BE2C (cell line): ENCODE measurements at regions not wholly inside any gene's neighbourhood (a gene's known extent, or its start where the extent isn't known, plus 50 kb on each side); places are given as distances from the start of the nearest gene placed in this dataset.

ENCODE experiments used
- DNase-seq: peaks from one replicate; pipeline ENCODE4 v3.0.0-alpha.2; 2020
- H3K27me3 ChIP-seq: fragments of 250-450 bp; sonication (Bioruptor Pico); 2 replicates; pipeline ENCODE4 v1.5.1; 2020; ENCODE audit warnings: mild to moderate bottlenecking
- H3K36me3 ChIP-seq: fragments of 250-450 bp; sonication (Bioruptor Pico); 2 replicates; pipeline ENCODE4 v1.5.1; 2020; ENCODE audit warnings: mild to moderate bottlenecking
- H3K4me1 ChIP-seq: fragments of 250-450 bp; sonication (Bioruptor Pico); 2 replicates; pipeline ENCODE4 v1.5.1; 2020
- H3K4me3 ChIP-seq: 2 replicates; pipeline ENCODE4 v1.5.1; 2011; ENCODE audit warnings: low read depth, low read length
- H3K9me3 ChIP-seq: fragments of 250-450 bp; sonication (Bioruptor Pico); 2 replicates; pipeline ENCODE4 v1.5.1; 2020
- CTCF ChIP-seq: IDR thresholded peaks from 2 replicates; pipeline ENCODE4 v1.5.1; 2012; ENCODE audit warnings: mild to moderate bottlenecking, low read depth, low read length

GRCh38 chr5:158115468-158115867 lies 256.5 kb upstream of the CLINT1 start:
- H3K36me3 ChIP-seq: no peaks in the 10 kb centered on the region
- peaks cover 4% of the 10 kb centered on the region; the same call in 1 of the 2 replicates for H3K4me1 ChIP-seq
- H3K27me3 ChIP-seq: no peaks in the 10 kb centered on the region
- no peak for TF ChIP-seq CTCF
- no peak overlapping the region for H3K4me3 ChIP-seq
- no peaks in the 10 kb centered on the region for H3K9me3 ChIP-seq
- no peak for DNase-seq

GRCh38 chr5:158108177-158108576 lies 249.2 kb upstream of the CLINT1 start:
- Histone ChIP-seq H3K27me3 (no peaks in the 10 kb centered on the region), H3K9me3 (no peaks in the 10 kb centered on the region), H3K4me3 (no peak overlapping the region), H3K4me1 (peaks cover 4% of the 10 kb centered on the region; the same call in 1 of the 2 replicates), H3K36me3 (no peaks in the 10 kb centered on the region)
- no peak for DNase-seq
- no peak for TF ChIP-seq CTCF

- no peaks in the 10 kb centered on the region for H3K27me3 ChIP-seq
- H3K4me3 ChIP-seq: no peak overlapping the region
- no peaks in the 10 kb centered on the region for H3K9me3 ChIP-seq
- no peak for TF ChIP-seq CTCF
- no peaks in the 10 kb centered on the region for H3K36me3 ChIP-seq
- H3K4me1 ChIP-seq: no peaks in the 10 kb centered on the region
- no peak for DNase-seq
These were observed 241.5 kb upstream of the CLINT1 start for GRCh38 chr5:158100373-158100888.

GRCh38 chr5:158099571-158100105 lies 240.7 kb upstream of the CLINT1 start:
- Histone ChIP-seq H3K27me3 (no peaks in the 10 kb centered on the region), H3K36me3 (no peaks in the 10 kb centered on the region), H3K4me1 (no peaks in the 10 kb centered on the region), H3K4me3 (no peak overlapping the region), H3K9me3 (no peaks in the 10 kb centered on the region)
- TF ChIP-seq CTCF: no peak
- DNase-seq: no peak

GRCh38 chr5:158096835-158097234 lies 237.9 kb upstream of the CLINT1 start:
- Histone ChIP-seq H3K4me1 (no peaks in the 10 kb centered on the region), H3K27me3 (no peaks in the 10 kb centered on the region), H3K36me3 (no peaks in the 10 kb centered on the region), H3K9me3 (no peaks in the 10 kb centered on the region), H3K4me3 (no peak overlapping the region)
- no peak for TF ChIP-seq CTCF
- DNase-seq: no peak

- no peaks in the 10 kb centered on the region for H3K36me3 ChIP-seq
- TF ChIP-seq CTCF: no peak
- no peak overlapping the region for H3K4me3 ChIP-seq
- H3K9me3 ChIP-seq: no peaks in the 10 kb centered on the region
- peaks cover 3% of the 10 kb centered on the region; the same call in 1 of the 2 replicates for H3K4me1 ChIP-seq
- no peaks in the 10 kb centered on the region for H3K27me3 ChIP-seq
- no peak for DNase-seq
These were observed 227.9 kb upstream of the CLINT1 start for GRCh38 chr5:158086856-158087255.
